ENCODE measurements at regions not wholly inside any gene's neighbourhood (a gene's known extent, or its start where the extent isn't known, plus 50 kb on each side); places are given as distances from the start of the nearest gene placed in this dataset.

DNA sequence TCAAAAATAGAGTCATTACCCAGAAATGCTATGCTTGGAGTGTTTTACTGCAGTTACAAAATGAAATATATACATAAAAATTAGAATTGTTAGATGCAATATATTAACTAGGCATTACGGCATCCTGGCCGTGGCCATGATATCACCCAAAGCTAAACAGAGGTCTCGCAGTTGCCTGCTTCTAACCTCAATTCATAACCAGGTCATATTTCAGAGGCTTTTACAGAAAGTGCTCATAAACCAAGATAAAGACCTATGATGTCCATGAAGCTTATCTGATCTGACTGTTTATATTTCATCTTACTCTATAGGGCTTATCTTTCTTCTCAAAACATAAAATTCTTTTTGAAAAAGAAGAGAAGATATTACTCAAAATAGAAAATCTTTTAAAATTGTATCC, 664.5 kb upstream of the SALL1 start:
- CTCF ChIA-PET, result no interaction called here
- no peak overlapping the region for H3K4me3 ChIP-seq (replicated peaks in 1 of 3; ENCODE audit: insufficient read depth in 1 of 3, low read depth in 1 of 3, low read length in 3 of 3)
- no peaks in the 10 kb centered on the region for H3K79me2 ChIP-seq (ENCODE audit: control insufficient read depth, insufficient read depth, low read length)
- BruUV-seq (replicated peaks), result no TSS peak
- POLR2A ChIA-PET, result no interaction called here
- FAIRE-seq (no peak), DNase-seq (ENCODE audit: low read depth, low spot score) (no peak)
- no peaks in the 10 kb centered on the region for H3K36me3 ChIP-seq (ENCODE audit: control insufficient read depth in 2 of 2, extremely low read depth in 1 of 2, insufficient read depth in 2 of 2, low read length in 2 of 2)
- dilution Hi-C loops (cut with MboI; ENCODE audit: extremely low pct_ligation_motif_present, low sequenced_read_pairs) (no loop called here), intact Hi-C loops (cut with micrococcal nuclease) (no loop called here)
- H3K4me1 ChIP-seq (ENCODE audit: control insufficient read depth, extremely low read depth, insufficient read depth, low read length), result no peaks in the 10 kb centered on the region
- no peak for TF ChIP-seq GATA2 (IDR thresholded peaks at IDR 0.05; ENCODE audit: insufficient read depth, insufficient read length, low read depth, low read length)
- TF ChIP-seq, protein P1, sequence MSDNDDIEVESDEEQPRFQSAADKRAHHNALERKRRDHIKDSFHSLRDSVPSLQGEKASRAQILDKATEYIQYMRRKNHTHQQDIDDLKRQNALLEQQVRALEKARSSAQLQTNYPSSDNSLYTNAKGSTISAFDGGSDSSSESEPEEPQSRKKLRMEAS (IDR thresholded peaks at IDR 0.05; ENCODE audit: insufficient read depth, insufficient read length), result no peak
- TF ChIP-seq JUN (IDR thresholded peaks at IDR 0.05; ENCODE audit: borderline replicate concordance, insufficient read depth, insufficient read length, low read depth), result no peak
- no peak for TF ChIP-seq EZH2 (IDR thresholded peaks at IDR 0.05; ENCODE audit: borderline replicate concordance, low read depth, low read length, severe bottlenecking)
- TF ChIP-seq FOS (IDR thresholded peaks at IDR 0.05; ENCODE audit: borderline replicate concordance, insufficient read depth, low read length), result no peak
- TF ChIP-seq, protein P2, sequence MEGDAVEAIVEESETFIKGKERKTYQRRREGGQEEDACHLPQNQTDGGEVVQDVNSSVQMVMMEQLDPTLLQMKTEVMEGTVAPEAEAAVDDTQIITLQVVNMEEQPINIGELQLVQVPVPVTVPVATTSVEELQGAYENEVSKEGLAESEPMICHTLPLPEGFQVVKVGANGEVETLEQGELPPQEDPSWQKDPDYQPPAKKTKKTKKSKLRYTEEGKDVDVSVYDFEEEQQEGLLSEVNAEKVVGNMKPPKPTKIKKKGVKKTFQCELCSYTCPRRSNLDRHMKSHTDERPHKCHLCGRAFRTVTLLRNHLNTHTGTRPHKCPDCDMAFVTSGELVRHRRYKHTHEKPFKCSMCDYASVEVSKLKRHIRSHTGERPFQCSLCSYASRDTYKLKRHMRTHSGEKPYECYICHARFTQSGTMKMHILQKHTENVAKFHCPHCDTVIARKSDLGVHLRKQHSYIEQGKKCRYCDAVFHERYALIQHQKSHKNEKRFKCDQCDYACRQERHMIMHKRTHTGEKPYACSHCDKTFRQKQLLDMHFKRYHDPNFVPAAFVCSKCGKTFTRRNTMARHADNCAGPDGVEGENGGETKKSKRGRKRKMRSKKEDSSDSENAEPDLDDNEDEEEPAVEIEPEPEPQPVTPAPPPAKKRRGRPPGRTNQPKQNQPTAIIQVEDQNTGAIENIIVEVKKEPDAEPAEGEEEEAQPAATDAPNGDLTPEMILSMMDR (IDR thresholded peaks at IDR 0.05; ENCODE audit: extremely low read depth in 1 of 2, insufficient read depth in 1 of 2, low read depth in 1 of 2, low read length in 2 of 2), result no peak
- no peak for TF ChIP-seq POLR2AphosphoS5 (IDR thresholded peaks at IDR 0.05; ENCODE audit: insufficient read depth, low read depth, low read length)
- TF ChIP-seq POLR2A (IDR thresholded peaks at IDR 0.05; ENCODE audit: low read depth, low read length), result no peak
- TF ChIP-seq MYC (IDR thresholded peaks at IDR 0.05; ENCODE audit: low read depth, low read length), result no peak
- no peaks in the 10 kb centered on the region for H3K9me3 ChIP-seq (replicated peaks; ENCODE audit: control insufficient read depth, insufficient read depth, low read length)
- H4K20me1 ChIP-seq (replicated peaks; ENCODE audit: control insufficient read depth, extremely low read depth, insufficient read depth, low read length), result no peaks in the 10 kb centered on the region
- no peaks in the 10 kb centered on the region for H3K27me3 ChIP-seq (ENCODE audit: control insufficient read depth in 2 of 2, insufficient read depth in 2 of 2, low read length in 2 of 2)
- H3K27ac ChIP-seq (ENCODE audit: insufficient read depth, low read depth, low read length), result no peak overlapping the region
- H3K9me1 ChIP-seq (replicated peaks; ENCODE audit: control insufficient read depth, extremely low read depth, insufficient read depth, low read length), result no peaks in the 10 kb centered on the region
- no peak overlapping the region for H2AFZ ChIP-seq (ENCODE audit: low read depth, low read length)
- no peak overlapping the region for H3K4me2 ChIP-seq (ENCODE audit: insufficient read depth, low read length)
- no peak overlapping the region for H3K9ac ChIP-seq (replicated peaks; ENCODE audit: extremely low read depth, insufficient read depth, low read length)

All from endothelial cell of umbilical vein (primary cell).